ENCODE measurements at regions not wholly inside any gene's neighbourhood (a gene's known extent, or its start where the extent isn't known, plus 50 kb on each side); places are given as distances from the start of the nearest gene placed in this dataset.

GRCh38 chr21:14716761-14717396, 170.8 kb upstream of the SAMSN1 start:
- no peaks in the 10 kb centered on the region for H3K27me3 Mint-ChIP-seq (ENCODE audit: insufficient read depth, low read depth)
- H3K36me3 ChIP-seq, result no peaks in the 10 kb centered on the region
- H3K27ac Mint-ChIP-seq, result no peak overlapping the region
- H3K27me3 ChIP-seq, result no peaks in the 10 kb centered on the region
- H3K36me3 Mint-ChIP-seq, result no peaks in the 10 kb centered on the region
- H3K4me1 Mint-ChIP-seq, result no peaks in the 10 kb centered on the region
- no peaks in the 10 kb centered on the region for H3K4me1 ChIP-seq
- no peaks in the 10 kb centered on the region for H3F3A ChIP-seq (ENCODE audit: low read depth)
- H3K4me2 ChIP-seq, result no peak overlapping the region
- no peak overlapping the region for H3K27ac ChIP-seq
- no peak overlapping the region for H2AFZ ChIP-seq (replicated peaks)
- no peak overlapping the region for H3K4me3 Mint-ChIP-seq
- TF ChIP-seq EZH2 (IDR thresholded peaks at IDR 0.05), result no peak
- no peak for TF ChIP-seq CTCF (IDR thresholded peaks at IDR 0.05)
- TF ChIP-seq EZH2phosphoT487 (IDR thresholded peaks at IDR 0.05), result no peak
- H3K9me3 ChIP-seq (ENCODE audit: low read depth), result no peaks in the 10 kb centered on the region
- H3K9me3 Mint-ChIP-seq, result no peaks in the 10 kb centered on the region
- no peaks in the 10 kb centered on the region for H4K20me1 ChIP-seq (ENCODE audit: low read depth)
- no peak for DNase-seq (ENCODE audit: low spot score)
- H3K4me3 ChIP-seq, result no peak overlapping the region
- H3K79me2 ChIP-seq (ENCODE audit: low read depth), result no peaks in the 10 kb centered on the region
- no peak overlapping the region for H3K9ac ChIP-seq

GRCh38 chr21:14713109-14713508, 167.0 kb upstream of the SAMSN1 start:
- H3K4me2 ChIP-seq, result no peak overlapping the region
- H3K36me3 Mint-ChIP-seq, result no peaks in the 10 kb centered on the region
- TF ChIP-seq CTCF (IDR thresholded peaks at IDR 0.05) (no peak), EZH2 (IDR thresholded peaks at IDR 0.05) (no peak), EZH2phosphoT487 (IDR thresholded peaks at IDR 0.05) (no peak)
- H3K4me3 Mint-ChIP-seq, result no peak overlapping the region
- H3K27me3 ChIP-seq, result no peaks in the 10 kb centered on the region
- DNase-seq (ENCODE audit: low spot score), result no peak
- H3K4me1 ChIP-seq, result no peaks in the 10 kb centered on the region
- no peaks in the 10 kb centered on the region for H3K9me3 ChIP-seq (ENCODE audit: low read depth)
- H3K4me3 ChIP-seq, result no peak overlapping the region
- H3K4me1 Mint-ChIP-seq, result no peaks in the 10 kb centered on the region
- no peaks in the 10 kb centered on the region for H3K27me3 Mint-ChIP-seq (ENCODE audit: insufficient read depth, low read depth)
- H3K79me2 ChIP-seq (ENCODE audit: low read depth), result no peaks in the 10 kb centered on the region
- H3K9me3 Mint-ChIP-seq, result no peaks in the 10 kb centered on the region
- no peaks in the 10 kb centered on the region for H4K20me1 ChIP-seq (ENCODE audit: low read depth)
- H3F3A ChIP-seq (ENCODE audit: low read depth), result no peaks in the 10 kb centered on the region
- H2AFZ ChIP-seq (replicated peaks), result no peak overlapping the region
- H3K36me3 ChIP-seq, result no peaks in the 10 kb centered on the region
- H3K27ac Mint-ChIP-seq, result no peak overlapping the region
- no peak overlapping the region for H3K27ac ChIP-seq
- no peak overlapping the region for H3K9ac ChIP-seq

- Histone ChIP-seq H3K27me3 (no peaks in the 10 kb centered on the region), H3K9me3 (ENCODE audit: low read depth) (no peaks in the 10 kb centered on the region), H4K20me1 (ENCODE audit: low read depth) (no peaks in the 10 kb centered on the region), H3K27ac (no peak overlapping the region), H2AFZ (replicated peaks) (no peak overlapping the region), H3K36me3 (no peaks in the 10 kb centered on the region), H3K9ac (no peak overlapping the region), H3F3A (ENCODE audit: low read depth) (no peaks in the 10 kb centered on the region), H3K4me2 (no peak overlapping the region), H3K4me1 (no peaks in the 10 kb centered on the region), H3K4me3 (no peak overlapping the region), H3K79me2 (ENCODE audit: low read depth) (no peaks in the 10 kb centered on the region)
- DNase-seq (ENCODE audit: low spot score), result no peak
- no peak overlapping the region for H3K4me3 Mint-ChIP-seq
- H3K4me1 Mint-ChIP-seq, result no peaks in the 10 kb centered on the region
- no peaks in the 10 kb centered on the region for H3K27me3 Mint-ChIP-seq (ENCODE audit: insufficient read depth, low read depth)
- no peaks in the 10 kb centered on the region for H3K36me3 Mint-ChIP-seq
- TF ChIP-seq EZH2phosphoT487 (IDR thresholded peaks at IDR 0.05) (no peak), CTCF (IDR thresholded peaks at IDR 0.05) (no peak), EZH2 (IDR thresholded peaks at IDR 0.05) (no peak)
- no peaks in the 10 kb centered on the region for H3K9me3 Mint-ChIP-seq
- no peak overlapping the region for H3K27ac Mint-ChIP-seq
Measured at GRCh38 chr21:14712121-14712715, 166.1 kb upstream of the SAMSN1 start.
